Osteocyte (in vitro differentiated cells): ENCODE measurements at regions not wholly inside any gene's neighbourhood (a gene's known extent, or its start where the extent isn't known, plus 50 kb on each side); places are given as distances from the start of the nearest gene placed in this dataset.
A peak's percentile ranks its signal among the peaks of the same experiment; 100 is the strongest.

Experiments
- DNase-seq: peaks from one replicate; pipeline ENCODE4 v3.0.0; 2021; ENCODE audit warnings: mixed read lengths; ENCODE audit not compliant: unreplicated experiment; ENCODE audit errors: extremely low spot score
- H3K27ac Mint-ChIP-seq: one replicate; pipeline ENCODE4 v1.8.0; 2021; ENCODE audit warnings: mild to moderate bottlenecking, mixed read lengths; ENCODE audit not compliant: unreplicated experiment
- H3K27me3 Mint-ChIP-seq: one replicate; pipeline ENCODE4 v1.8.0; 2021; ENCODE audit warnings: mixed read lengths; ENCODE audit not compliant: unreplicated experiment
- H3K36me3 Mint-ChIP-seq: one replicate; pipeline ENCODE4 v1.8.0; 2021; ENCODE audit warnings: mixed read lengths; ENCODE audit not compliant: unreplicated experiment
- H3K4me1 Mint-ChIP-seq: one replicate; pipeline ENCODE4 v1.8.0; 2021; ENCODE audit warnings: mixed read lengths; ENCODE audit not compliant: unreplicated experiment
- H3K4me3 Mint-ChIP-seq: one replicate; pipeline ENCODE4 v1.8.0; 2021; ENCODE audit warnings: mild to moderate bottlenecking, moderate library complexity, mixed read lengths; ENCODE audit not compliant: unreplicated experiment
- H3K9me3 Mint-ChIP-seq: one replicate; pipeline ENCODE4 v1.8.0; 2021; ENCODE audit warnings: mixed read lengths; ENCODE audit not compliant: unreplicated experiment
- TF ChIP-seq, protein P1 (sequence below): fragments of 200-600 bp; sonication (generic); IDR thresholded peaks from 2 replicates; pipeline ENCODE4 v1.5.0; 2021; ENCODE audit warnings: antibody characterized with exemption, mild to moderate bottlenecking, moderate library complexity

DNA sequence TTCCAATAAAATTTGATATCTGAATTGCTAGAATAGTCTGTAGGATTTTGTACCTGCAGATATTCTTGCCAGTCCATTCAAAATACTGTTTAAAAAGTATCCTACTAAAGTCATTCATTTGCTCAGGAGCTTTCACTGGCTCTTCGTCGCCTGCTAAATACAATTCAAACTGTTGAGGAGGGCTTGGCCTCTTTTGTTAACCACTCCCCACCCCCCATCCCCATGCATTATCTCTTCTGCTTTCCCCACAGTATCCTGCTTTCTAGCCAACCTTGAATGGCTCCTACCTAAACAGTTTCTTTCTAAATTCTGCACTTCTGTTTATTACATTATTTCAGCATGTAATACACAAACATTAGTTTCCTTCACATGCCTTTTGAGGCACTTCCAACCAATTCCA, 230.8 kb downstream of the CPE start:
- Mint-ChIP-seq H3K4me3 (no peak overlapping the region), H3K36me3 (no peaks in the 10 kb centered on the region), H3K27ac (no peak overlapping the region), H3K9me3 (no peaks in the 10 kb centered on the region), H3K27me3 (peaks cover 2% of the 10 kb centered on the region), H3K4me1 (peaks cover 16% of the 10 kb centered on the region)
- TF ChIP-seq, protein P1, sequence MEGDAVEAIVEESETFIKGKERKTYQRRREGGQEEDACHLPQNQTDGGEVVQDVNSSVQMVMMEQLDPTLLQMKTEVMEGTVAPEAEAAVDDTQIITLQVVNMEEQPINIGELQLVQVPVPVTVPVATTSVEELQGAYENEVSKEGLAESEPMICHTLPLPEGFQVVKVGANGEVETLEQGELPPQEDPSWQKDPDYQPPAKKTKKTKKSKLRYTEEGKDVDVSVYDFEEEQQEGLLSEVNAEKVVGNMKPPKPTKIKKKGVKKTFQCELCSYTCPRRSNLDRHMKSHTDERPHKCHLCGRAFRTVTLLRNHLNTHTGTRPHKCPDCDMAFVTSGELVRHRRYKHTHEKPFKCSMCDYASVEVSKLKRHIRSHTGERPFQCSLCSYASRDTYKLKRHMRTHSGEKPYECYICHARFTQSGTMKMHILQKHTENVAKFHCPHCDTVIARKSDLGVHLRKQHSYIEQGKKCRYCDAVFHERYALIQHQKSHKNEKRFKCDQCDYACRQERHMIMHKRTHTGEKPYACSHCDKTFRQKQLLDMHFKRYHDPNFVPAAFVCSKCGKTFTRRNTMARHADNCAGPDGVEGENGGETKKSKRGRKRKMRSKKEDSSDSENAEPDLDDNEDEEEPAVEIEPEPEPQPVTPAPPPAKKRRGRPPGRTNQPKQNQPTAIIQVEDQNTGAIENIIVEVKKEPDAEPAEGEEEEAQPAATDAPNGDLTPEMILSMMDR, result no peak
- DNase-seq, result no peak

DNA sequence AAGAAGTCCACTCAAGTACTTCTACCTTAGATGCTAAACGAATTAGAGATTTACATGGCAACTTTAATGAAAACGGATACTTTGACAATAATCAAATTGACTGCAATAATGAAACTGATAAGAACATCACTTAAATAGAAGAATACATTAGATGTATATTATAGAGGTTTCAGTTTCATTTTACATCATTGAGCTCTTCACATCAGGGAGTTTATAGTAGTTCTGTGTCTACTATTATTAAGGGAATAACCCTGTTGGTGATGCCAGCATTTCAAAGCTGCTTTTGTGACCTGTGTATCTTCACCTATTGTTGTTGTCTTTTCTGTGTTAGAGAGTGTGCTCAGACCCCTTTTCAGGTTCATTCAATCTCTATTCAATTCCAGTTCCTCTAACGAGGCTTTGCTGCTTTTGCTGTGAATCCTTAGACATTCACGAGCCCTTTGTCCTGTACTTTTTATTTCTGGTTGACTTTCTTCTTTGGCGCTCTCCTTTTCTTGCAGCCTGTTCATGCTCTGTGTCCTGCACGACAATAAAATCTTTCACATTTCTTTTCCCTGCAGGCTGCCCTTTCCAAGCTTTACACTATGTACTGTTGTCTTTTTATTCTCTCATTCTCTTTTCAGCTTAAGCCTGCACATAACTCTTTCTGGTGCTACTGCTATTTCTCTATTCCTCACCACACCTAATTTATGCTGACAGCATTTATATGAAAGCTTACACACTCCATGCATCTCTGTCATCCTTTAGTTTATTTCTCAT, 232.1 kb downstream of the CPE start:
- Mint-ChIP-seq H3K27ac (no peak overlapping the region), H3K4me1 (peaks cover 14% of the 10 kb centered on the region), H3K4me3 (peak overlapping the region; percentile 56), H3K27me3 (peaks cover 2% of the 10 kb centered on the region), H3K36me3 (no peaks in the 10 kb centered on the region), H3K9me3 (no peaks in the 10 kb centered on the region)
- no peak for DNase-seq
- TF ChIP-seq, protein P1, result no peak

DNA sequence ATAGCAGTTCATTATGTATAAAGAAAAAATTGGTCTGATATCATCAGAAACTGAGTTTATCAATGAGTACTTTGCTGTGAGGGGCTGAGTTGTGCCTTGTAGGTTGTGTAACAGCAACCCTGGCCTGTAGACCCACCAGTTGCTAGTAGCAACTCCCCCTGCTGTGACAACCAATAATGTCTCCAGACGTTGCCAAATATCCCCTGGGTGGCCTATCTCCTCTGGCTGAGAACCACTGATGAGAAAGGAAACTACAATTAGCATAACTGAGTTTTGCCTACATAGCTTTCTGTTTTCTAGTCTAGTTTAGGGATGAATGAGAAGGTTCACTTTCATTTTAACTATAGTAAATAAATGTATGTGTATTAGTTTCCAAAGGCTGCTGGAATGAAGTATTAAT, 234.1 kb downstream of the CPE start:
- peaks cover 2% of the 10 kb centered on the region for H3K27me3 Mint-ChIP-seq
- H3K4me3 Mint-ChIP-seq, result no peak overlapping the region
- DNase-seq, result no peak
- peaks cover 5% of the 10 kb centered on the region for H3K9me3 Mint-ChIP-seq
- no peaks in the 10 kb centered on the region for H3K36me3 Mint-ChIP-seq
- H3K27ac Mint-ChIP-seq, result no peak overlapping the region
- H3K4me1 Mint-ChIP-seq, result peaks cover 14% of the 10 kb centered on the region
- TF ChIP-seq, protein P1, result no peak

DNA sequence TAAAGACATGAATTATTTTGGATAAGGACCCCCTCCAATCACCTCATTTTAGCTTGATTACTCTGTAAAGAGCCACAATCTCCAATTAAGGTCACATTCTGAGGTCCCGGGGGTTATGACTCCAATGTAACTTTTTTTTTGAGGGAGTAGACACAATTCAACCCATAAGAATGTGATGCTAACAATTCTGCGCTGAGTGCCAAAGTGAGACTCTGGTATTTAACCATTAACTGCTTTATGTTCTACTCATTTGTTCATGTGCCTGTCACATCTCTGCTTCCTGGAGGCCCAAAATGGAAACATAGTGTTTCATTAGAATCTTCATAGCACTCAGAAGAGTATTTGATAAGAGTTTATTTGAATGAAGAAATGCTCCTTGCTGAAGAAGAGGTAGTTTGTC, 234.8 kb downstream of the CPE start:
- H3K4me1 Mint-ChIP-seq, result peaks cover 14% of the 10 kb centered on the region
- H3K9me3 Mint-ChIP-seq, result peaks cover 11% of the 10 kb centered on the region
- H3K4me3 Mint-ChIP-seq, result no peak overlapping the region
- H3K27ac Mint-ChIP-seq, result no peak overlapping the region
- TF ChIP-seq, protein P1, result no peak
- H3K27me3 Mint-ChIP-seq, result peaks cover 2% of the 10 kb centered on the region
- H3K36me3 Mint-ChIP-seq, result no peaks in the 10 kb centered on the region
- DNase-seq, result no peak

DNA sequence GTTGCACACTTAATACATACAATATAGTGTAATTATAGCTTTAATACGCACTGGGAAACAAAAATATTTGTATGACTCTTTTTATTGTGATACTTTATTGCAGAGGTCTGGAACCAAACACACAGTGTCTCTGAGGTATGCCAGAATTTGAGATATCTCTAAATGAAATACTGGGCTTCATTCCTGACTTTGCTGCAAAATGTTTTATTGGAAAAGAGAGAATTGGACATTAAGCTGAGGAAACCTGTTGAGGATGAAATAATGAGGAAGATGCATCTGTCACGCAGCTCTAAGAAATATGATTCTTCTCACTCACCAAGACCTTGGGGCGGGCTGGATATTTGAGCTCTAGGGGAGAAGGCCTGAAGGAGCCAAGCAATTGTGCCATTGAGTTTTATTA, 242.1 kb downstream of the CPE start:
- Mint-ChIP-seq H3K27ac (no peak overlapping the region), H3K27me3 (no peaks in the 10 kb centered on the region), H3K9me3 (peaks cover 26% of the 10 kb centered on the region), H3K4me3 (no peak overlapping the region), H3K36me3 (no peaks in the 10 kb centered on the region), H3K4me1 (peaks cover 15% of the 10 kb centered on the region)
- TF ChIP-seq, protein P1, result no peak
- no peak for DNase-seq
